Vagina (tissue), 2 donors: ENCODE measurements at regions not wholly inside any gene's neighbourhood (a gene's known extent, or its start where the extent isn't known, plus 50 kb on each side); places are given as distances from the start of the nearest gene placed in this dataset.

ENCODE experiments used
- DNase-seq, 2 donors: peaks; one replicate each; pipeline ENCODE4 v3.0.0-alpha.2; 2017; ENCODE audit errors: extremely low spot score in 2 of 2
- H3K27ac ChIP-seq: fragments of 200-600 bp; sonication (generic); one replicate; pipeline ENCODE4 v1.5.1; 2019
- H3K27me3 ChIP-seq: fragments of 200-600 bp; sonication (generic); one replicate; pipeline ENCODE4 v1.5.1; 2019
- H3K36me3 ChIP-seq, 2 donors: fragments of 200-600 bp; sonication (generic); one replicate each; pipeline ENCODE4 v1.5.1; 2017 to 2019
- H3K4me1 ChIP-seq: fragments of 200-600 bp; sonication (generic); one replicate; pipeline ENCODE4 v1.5.1; 2019
- H3K4me3 ChIP-seq, 2 donors: fragments of 200-600 bp; sonication (generic); 1 replicate in 1 of 2; 2 replicates in 1 of 2; pipeline ENCODE4 v1.5.1; 2016 to 2019
- H3K9me3 ChIP-seq: fragments of 200-600 bp; sonication (generic); one replicate; pipeline ENCODE4 v1.5.1; 2019
- CTCF ChIP-seq, 3 experiments: fragments of 450-650 bp in 2 of 3; fragments of 200-600 bp in 1 of 3; sonication (generic) in 1 of 3; IDR thresholded peaks; one replicate each; pipeline ENCODE4 v1.5.1; 2017 to 2019; ENCODE audit warnings: antibody characterized with exemption in 3 of 3, mild to moderate bottlenecking in 2 of 3, moderate library complexity in 2 of 3
- POLR2A ChIP-seq, 2 donors: fragments of 450-650 bp; IDR thresholded peaks; one replicate each; pipeline ENCODE4 v1.6.1; 2017; ENCODE audit warnings: antibody characterized with exemption in 2 of 2, mild to moderate bottlenecking in 2 of 2, moderate library complexity in 2 of 2
- POLR2AphosphoS5 ChIP-seq, 2 donors: sonication (generic); formaldehyde crosslinking; IDR thresholded peaks; one replicate each; pipeline ENCODE4 v1.9.0; 2017; ENCODE audit warnings: antibody characterized with exemption in 2 of 2, mild to moderate bottlenecking in 2 of 2, low read depth in 1 of 2; ENCODE audit not compliant: insufficient read depth in 1 of 2
- intact Hi-C: fragments of 100-400 bp; cut with DNase I; formaldehyde crosslinking; loops from one replicate; pipeline ENCODE4 v1.15.1; 2023

- no peaks in the 10 kb centered on the region for H3K36me3 ChIP-seq
- intact Hi-C loops: no loop called here
- no peaks in the 10 kb centered on the region for H3K4me1 ChIP-seq
- no peaks in the 10 kb centered on the region for H3K9me3 ChIP-seq
- no peak overlapping the region for H3K4me3 ChIP-seq
- TF ChIP-seq POLR2AphosphoS5 (IDR thresholded peaks at IDR 0.05; ENCODE audit: insufficient read depth in 1 of 2, low read depth in 1 of 2): no peak
- TF ChIP-seq CTCF (IDR thresholded peaks at IDR 0.05): no peak
- no peak for TF ChIP-seq POLR2A (IDR thresholded peaks at IDR 0.05)
- DNase-seq: no peak
- no peaks in the 10 kb centered on the region for H3K27me3 ChIP-seq
- no peak overlapping the region for H3K27ac ChIP-seq
Measured at GRCh38 chr2:172334988-172335387, 92.4 kb upstream of the ITGA6 start.

GRCh38 chr2:172335736-172336135, 91.7 kb upstream of the ITGA6 start:
- Histone ChIP-seq H3K4me3 (no peak overlapping the region), H3K4me1 (peaks cover 7% of the 10 kb centered on the region), H3K36me3 (no peaks in the 10 kb centered on the region), H3K27me3 (no peaks in the 10 kb centered on the region), H3K9me3 (no peaks in the 10 kb centered on the region), H3K27ac (no peak overlapping the region)
- intact Hi-C loops: no loop called here
- no peak for TF ChIP-seq POLR2AphosphoS5 (IDR thresholded peaks at IDR 0.05; ENCODE audit: insufficient read depth in 1 of 2, low read depth in 1 of 2)
- no peak for TF ChIP-seq POLR2A (IDR thresholded peaks at IDR 0.05)
- no peak for TF ChIP-seq CTCF (IDR thresholded peaks at IDR 0.05)
- no peak for DNase-seq

GRCh38 chr2:172336681-172337080, 90.7 kb upstream of the ITGA6 start:
- TF ChIP-seq CTCF (IDR thresholded peaks at IDR 0.05) (no peak), POLR2A (IDR thresholded peaks at IDR 0.05) (no peak), POLR2AphosphoS5 (IDR thresholded peaks at IDR 0.05; ENCODE audit: insufficient read depth in 1 of 2, low read depth in 1 of 2) (no peak)
- intact Hi-C loops: no loop called here

GRCh38 chr2:172339371-172340010, 87.9 kb upstream of the ITGA6 start:
- no peaks in the 10 kb centered on the region for H3K27me3 ChIP-seq
- H3K27ac ChIP-seq: no peak overlapping the region
- no peak overlapping the region for H3K4me3 ChIP-seq
- peaks cover 4% of the 10 kb centered on the region for H3K9me3 ChIP-seq
- TF ChIP-seq POLR2A (IDR thresholded peaks at IDR 0.05) (no peak), POLR2AphosphoS5 (IDR thresholded peaks at IDR 0.05; ENCODE audit: insufficient read depth in 1 of 2, low read depth in 1 of 2) (no peak), CTCF (IDR thresholded peaks at IDR 0.05) (no peak)
- H3K4me1 ChIP-seq: peaks cover 10% of the 10 kb centered on the region
- intact Hi-C loops: no loop called here
- no peaks in the 10 kb centered on the region for H3K36me3 ChIP-seq
- DNase-seq: no peak

More at GRCh38 chr2:172336681-172337080, 90.7 kb upstream of the ITGA6 start:
- DNase-seq: no peak
- no peak overlapping the region for H3K4me3 ChIP-seq
- H3K4me1 ChIP-seq: peaks cover 10% of the 10 kb centered on the region
- H3K27ac ChIP-seq: no peak overlapping the region
- H3K9me3 ChIP-seq: no peaks in the 10 kb centered on the region
- H3K27me3 ChIP-seq: no peaks in the 10 kb centered on the region
- H3K36me3 ChIP-seq: no peaks in the 10 kb centered on the region

GRCh38 chr2:172340394-172340793, 87.0 kb upstream of the ITGA6 start:
- intact Hi-C loops: no loop called here
- H3K27ac ChIP-seq: no peak overlapping the region
- peaks cover 10% of the 10 kb centered on the region for H3K4me1 ChIP-seq
- no peaks in the 10 kb centered on the region for H3K36me3 ChIP-seq
- H3K4me3 ChIP-seq: no peak overlapping the region
- peaks cover 4% of the 10 kb centered on the region for H3K9me3 ChIP-seq
- no peak for DNase-seq
- no peaks in the 10 kb centered on the region for H3K27me3 ChIP-seq
- TF ChIP-seq POLR2A (IDR thresholded peaks at IDR 0.05) (no peak), POLR2AphosphoS5 (IDR thresholded peaks at IDR 0.05; ENCODE audit: insufficient read depth in 1 of 2, low read depth in 1 of 2) (no peak), CTCF (IDR thresholded peaks at IDR 0.05) (no peak)
